ENCODE measurements at regions not wholly inside any gene's neighbourhood (a gene's known extent, or its start where the extent isn't known, plus 50 kb on each side); places are given as distances from the start of the nearest gene placed in this dataset.
A peak's percentile ranks its signal among the peaks of the same experiment; 100 is the strongest.
"Not testable (repeated sequence)": the region's sequence is repeated elsewhere in the genome, so short reads cannot be mapped to it uniquely, and the experiment has no call there.

DNA sequence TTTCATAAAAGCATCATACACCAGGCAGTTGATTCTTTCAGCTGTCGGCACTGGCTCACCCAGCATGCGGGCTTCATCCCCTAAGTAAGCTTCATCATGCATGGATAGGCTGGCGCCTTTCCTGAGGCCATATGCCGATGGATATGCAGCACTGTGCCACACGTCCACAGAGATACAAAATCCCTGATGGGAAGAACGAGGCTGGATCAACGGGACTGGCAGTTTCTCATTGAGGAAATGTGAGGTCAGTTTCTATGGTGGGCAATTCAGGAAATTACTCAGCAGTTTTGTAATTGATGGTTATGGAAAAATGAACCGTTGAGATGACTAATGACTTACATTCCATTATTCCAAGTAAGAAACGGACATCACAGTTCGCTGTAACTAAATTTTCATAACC lies 453.8 kb downstream of the TMEM121 start:
- DNase-seq (no peak), ATAC-seq (ENCODE audit: poor library complexity) (no peak)
- intact Hi-C loops (cut with DNase I), result no loop called here

DNA sequence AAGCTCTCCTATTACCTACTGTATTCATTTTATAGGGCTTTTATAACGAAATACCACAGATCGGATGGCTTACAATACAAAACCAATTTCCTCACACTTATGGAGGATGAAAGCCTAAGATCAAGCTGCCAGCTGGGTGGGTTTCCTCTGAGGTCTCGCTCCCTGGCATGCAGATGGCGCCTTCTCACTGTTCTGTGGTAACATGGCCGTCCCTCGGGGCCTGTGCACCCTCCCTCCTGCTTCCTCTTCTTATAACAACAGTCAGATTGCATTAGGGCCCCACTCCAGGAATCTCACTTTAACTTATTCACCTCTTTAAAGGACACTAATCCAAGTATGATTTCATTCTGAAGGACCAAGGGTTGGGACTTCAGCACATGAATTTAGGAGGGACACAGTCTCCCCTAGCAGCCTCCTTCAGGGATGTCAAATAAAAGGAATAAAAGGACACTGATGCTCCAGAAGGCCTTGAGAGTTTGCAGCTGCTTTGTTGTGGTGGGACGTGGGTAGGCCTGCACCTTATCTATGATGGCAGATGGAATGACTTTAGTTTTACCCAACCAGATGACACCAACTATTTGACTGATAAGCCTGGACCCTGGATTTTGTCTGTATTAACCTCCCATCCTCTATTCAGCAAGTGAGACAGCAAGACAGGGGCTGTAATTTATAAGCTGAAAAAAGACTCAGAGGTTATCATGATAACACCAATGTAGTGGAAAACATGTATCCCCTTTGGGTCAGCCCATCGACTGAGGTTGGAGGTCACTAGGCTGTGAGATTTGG lies 455.3 kb downstream of the TMEM121 start:
- ATAC-seq (ENCODE audit: poor library complexity); intact Hi-C loops (cut with DNase I); DNase-seq: not testable (repeated sequence)

DNA sequence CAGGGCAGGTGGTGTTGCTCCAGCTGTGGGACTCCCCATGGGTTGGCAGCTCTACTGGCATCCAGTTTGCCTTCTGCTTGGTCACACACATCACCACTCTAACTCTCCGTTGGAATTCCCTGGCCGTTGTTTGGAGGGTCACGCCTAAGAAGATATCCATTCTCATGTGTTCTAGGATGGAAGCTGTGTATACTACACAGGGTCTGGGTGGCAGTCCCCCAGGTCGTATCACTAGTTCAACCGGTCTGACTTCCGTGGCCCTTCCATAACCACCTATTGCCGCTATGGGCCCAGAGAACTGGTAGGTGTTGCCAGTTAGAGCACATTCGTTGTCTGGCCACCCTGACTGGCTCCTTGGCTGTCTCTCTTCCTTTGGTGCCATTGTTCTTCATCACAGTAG lies 456.3 kb downstream of the TMEM121 start:
- DNase-seq, result no peak
- intact Hi-C loops (cut with DNase I), result no loop called here
- ATAC-seq (ENCODE audit: poor library complexity), result no peak

DNA sequence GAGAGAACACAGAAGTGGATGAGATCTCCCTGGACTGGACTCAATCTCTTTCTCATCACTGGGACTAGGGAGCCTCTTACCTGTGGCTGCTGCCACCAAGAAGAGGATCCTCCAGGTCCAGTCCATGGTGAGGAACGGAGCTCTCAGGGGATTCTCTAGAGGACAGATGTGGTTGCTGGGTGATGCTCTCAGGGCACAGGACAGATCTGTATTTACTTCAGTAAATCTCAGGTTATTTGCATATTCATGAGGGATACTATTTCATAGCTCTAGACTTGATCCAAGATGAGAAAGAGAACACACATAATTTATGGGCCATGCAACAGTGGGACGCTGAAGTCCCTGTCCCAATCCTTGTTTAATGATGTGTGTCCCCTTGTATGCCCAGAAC lies 460.5 kb downstream of the TMEM121 start:
- intact Hi-C loops (cut with DNase I), result no loop called here
- ATAC-seq (ENCODE audit: poor library complexity), result no peak
- no peak for DNase-seq

DNA sequence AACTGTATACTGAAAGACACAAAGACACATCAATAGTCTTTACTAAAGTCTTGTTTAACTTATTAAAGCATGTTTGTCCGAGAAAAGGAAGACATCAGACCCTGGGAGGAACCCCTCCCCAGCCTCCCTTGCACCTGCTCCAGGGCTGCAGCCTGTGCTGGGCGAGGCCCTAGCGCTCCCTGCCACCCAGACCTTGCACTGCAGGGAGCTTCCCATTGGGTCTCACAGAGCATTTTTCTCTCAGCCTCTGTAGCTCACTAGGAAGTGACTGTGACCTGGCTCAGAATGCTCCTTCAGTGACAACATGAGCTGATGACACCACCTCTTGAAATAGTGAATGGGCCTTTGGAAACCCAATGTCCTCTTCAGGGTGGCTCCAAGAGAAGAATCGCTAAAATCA lies 461.2 kb downstream of the TMEM121 start:
- ATAC-seq (ENCODE audit: poor library complexity) (no peak), DNase-seq (no peak)
- intact Hi-C loops (cut with DNase I), result no loop called here

DNA sequence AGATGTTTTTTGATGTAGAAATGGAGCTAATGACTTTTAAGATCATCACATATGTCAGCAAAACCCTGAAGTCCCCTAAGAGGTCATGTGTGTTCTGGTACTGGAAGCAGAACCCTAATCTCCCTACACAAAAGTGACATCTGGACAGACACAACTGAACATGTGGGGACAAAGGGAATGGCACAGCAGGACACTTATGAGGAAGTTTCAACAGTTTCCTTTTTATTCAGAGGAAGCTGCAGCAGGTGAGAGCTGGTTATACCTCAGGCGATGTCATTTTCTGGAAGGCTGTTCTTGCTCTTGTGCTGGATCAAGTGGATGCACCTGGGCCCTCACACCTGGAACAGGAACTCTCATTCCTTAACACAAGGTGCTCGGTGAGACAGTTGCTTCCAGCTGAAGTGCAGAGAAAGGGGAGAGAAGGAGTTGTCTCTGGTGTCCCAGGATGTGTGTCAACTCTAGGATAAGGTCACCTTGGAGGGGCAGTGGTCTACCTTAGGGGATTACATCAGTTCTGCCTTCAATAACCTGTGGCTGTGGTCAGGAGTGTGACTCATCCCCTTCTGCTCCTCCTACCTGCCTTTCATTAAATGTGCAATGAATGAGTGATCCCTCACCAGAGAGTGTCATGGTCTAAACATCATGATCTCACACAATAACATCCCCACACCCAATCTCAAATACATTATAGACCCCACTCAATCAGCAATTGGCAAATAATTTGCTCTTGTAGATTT lies 463.4 kb downstream of the TMEM121 start:
- intact Hi-C loops (cut with DNase I), result no loop called here
- no peak for DNase-seq
- no peak for ATAC-seq (ENCODE audit: poor library complexity)

DNA sequence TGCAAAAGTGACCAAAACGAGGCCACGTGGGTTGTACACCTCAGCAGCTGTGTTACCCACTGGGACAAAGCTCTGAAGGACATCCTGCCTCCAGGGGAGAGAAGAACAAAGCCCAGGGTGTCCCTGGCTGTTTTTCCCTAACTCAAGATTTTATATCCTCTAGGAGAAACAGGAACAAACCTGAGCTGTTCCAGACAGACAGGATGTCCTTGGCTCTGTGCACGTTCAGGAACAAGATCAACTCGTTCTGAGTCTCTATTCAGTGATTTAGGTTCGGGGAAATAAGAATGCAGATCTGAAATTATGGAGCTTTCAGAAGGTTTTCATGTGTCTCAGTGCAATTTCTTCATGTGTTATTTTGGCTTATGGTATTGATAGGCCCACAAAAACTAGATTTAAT lies 465.3 kb downstream of the TMEM121 start:
- DNase-seq; intact Hi-C loops (cut with DNase I); ATAC-seq (ENCODE audit: poor library complexity): not testable (repeated sequence)

DNA sequence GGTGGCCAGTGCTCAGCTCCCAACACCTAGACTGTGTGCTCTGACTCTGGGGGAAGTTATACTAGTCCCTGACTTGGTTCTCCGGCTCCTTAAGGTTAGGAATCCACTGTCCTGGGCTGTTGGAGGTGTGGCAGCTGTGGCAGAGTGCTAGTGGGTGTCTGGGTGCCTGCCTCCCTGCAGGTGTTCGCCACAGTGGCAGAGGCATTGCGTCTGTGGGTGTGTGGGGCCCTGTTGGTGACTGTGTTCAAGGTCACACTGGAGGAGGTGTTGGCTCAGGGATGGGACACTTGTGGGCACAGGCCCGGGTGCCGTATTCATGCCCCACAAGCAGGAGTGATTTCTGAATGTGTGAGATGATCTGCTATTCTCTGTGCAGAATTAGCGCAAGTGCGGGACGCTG lies 467.4 kb downstream of the TMEM121 start:
- intact Hi-C loops (cut with DNase I), result no loop called here
- DNase-seq (no peak), ATAC-seq (ENCODE audit: poor library complexity) (no peak)

DNA sequence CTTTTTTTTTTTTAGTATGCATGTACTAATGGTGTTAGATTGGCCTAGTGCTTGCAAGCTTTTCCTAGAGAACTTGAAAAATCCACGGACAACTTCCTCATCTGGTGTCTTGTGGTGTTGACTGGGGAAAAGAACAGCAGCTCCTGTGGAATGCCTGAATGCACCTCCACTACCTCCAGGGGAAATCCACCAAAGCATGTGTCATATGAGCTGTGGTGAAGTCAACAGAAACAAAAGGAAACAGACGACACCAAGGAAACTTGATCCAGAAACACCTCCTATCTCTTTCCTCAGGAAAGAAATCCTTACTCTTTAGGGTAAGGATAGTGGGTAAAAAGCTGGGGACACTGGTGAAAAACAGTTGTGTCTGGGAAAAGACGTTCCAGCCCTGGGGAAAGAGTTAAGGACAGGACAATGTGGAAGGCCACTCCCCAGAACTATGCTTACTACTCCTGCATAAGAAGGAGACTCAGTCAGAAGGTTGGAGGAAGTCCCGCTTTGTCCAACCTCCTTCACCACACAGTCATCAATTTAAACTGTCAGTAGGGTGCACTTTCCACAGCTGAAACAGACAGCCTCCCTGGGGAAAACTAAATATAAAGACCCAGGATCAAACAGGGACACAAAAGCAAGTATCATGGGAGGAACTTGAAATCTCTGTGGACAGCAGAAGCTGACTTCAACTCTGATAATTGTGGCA lies 468.8 kb downstream of the TMEM121 start:
- ATAC-seq (ENCODE audit: poor library complexity); intact Hi-C loops (cut with DNase I); DNase-seq: not testable (repeated sequence)

DNA sequence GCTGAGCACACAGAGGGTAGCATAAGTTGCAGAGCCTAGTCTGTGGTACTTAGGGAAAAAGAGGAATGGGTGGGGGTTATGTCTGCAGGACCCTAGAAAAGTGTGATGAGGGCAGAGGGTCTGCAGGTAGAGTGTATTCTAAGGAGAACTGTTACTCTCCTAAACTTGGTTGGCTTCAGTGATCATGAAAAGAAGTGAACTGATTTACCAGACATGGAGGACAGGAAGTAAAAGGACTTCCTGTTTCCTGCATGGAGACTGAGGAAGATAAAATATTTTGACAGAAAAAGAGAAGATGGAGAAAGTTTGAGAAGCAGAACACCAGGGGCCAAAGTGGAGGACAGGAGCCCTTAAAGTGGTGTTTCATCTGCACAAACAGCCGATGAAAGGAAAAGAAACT lies 472.2 kb downstream of the TMEM121 start:
- not testable (repeated sequence) for DNase-seq

DNA sequence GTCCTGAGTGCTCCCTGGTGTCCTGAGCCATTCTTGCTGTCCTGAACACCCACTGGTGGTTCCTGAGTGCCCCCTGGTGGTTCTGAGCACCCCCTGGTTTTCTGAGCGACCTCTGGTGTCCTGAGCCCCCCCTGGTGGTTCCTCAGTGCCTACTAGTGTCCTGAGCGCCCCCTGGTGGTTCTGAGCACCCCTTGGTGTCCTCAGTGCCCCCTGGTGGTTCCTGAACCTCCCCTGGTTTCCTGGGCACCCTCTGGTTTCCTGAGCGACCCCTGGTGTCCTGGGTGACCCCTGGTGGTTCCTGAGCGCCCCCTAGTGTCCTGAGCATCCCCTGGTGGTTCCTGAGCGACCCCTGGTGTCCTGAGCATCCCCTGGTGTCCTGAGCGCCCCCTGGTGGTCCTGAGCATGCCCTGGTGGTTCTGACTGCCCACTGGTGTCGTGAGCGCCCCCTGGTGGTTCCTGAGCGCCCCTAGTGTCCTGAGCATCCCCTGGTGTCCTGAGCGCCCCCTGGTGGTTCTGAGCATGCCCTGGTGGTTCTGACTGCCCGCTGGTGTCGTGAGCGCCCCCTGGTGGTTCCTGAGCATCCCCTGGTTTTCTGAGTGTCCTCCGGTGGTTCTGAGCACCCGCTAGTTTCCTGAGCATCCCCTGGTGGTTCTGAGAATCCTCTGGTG lies 473.1 kb downstream of the TMEM121 start:
- intact Hi-C loops (cut with DNase I), result no loop called here
- peak; percentile 62 for DNase-seq
- peak; percentile 68 for ATAC-seq (ENCODE audit: poor library complexity)

More for the DNA sequence above, 472.2 kb downstream of the TMEM121 start:
- ATAC-seq (ENCODE audit: poor library complexity); intact Hi-C loops (cut with DNase I): not testable (repeated sequence)

DNA sequence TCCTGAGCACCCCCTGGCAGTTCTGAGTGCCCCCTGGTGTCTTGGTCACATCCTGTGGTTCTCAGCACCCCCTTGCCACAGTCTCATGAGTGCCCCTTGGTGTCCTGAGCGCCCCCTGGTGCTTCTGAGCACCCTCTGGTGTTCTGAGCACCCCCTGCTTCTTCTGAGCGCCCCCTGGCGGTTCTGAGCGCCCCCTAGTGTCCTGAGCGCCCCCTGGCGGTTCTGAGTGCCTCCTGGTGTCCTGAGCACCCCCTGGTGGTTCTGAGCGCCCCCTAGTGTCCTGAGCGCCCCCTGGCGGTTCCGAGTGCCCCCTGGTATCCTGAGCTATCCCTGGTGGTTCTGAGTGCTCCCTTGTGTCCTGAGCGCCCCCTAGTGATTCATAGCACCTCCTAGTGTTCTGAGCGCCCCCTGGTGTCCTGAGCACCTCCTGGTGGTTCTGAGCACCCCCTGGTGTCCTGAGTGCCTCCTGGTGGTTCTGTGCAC lies 473.7 kb downstream of the TMEM121 start:
- ATAC-seq (ENCODE audit: poor library complexity); intact Hi-C loops (cut with DNase I); DNase-seq: not testable (repeated sequence)

DNA sequence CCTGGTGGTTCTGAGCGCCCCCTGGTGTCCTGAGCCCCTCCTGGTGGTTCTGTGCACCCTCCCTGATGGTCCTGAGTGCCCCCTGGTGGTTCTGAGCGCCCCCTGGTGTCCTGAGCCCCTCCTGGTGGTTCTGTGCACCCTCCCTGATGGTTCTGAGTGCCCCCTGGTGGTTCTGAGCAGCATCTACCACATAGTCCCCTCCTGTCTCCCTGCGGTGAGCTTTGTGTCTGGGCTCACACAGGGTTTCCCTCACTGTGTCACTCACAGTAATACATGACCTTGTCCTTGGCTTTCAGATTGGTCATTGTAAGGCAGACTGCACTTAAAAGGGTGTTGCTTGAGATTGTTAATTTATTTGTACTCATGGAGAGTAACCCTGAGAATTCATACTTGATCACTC lies 474.9 kb downstream of the TMEM121 start:
- DNase-seq; intact Hi-C loops (cut with DNase I): not testable (repeated sequence)

DNA sequence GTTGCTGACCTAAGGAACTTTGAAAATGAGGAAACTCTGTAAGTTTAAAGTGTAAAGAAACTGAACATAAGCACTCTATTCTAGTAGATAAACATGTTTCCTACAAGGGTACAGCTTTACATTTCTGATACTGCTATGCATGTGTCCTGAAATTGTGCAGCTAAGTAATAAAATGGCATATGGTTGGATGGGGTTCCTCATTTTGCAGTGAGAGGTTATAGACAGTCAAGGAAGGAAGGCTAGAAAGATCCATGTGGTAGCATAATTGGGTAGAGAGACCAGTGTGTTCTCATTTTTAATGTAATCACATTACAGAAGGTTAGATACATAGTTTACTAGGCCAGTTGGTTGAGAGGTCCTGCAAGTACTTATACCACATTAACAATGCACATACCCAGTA lies 477.0 kb downstream of the TMEM121 start:
- intact Hi-C loops (cut with DNase I), result no loop called here
- ATAC-seq (ENCODE audit: poor library complexity) (no peak), DNase-seq (no peak)

More for the DNA sequence above, 474.9 kb downstream of the TMEM121 start:
- ATAC-seq (ENCODE audit: poor library complexity), result not testable (repeated sequence)

DNA sequence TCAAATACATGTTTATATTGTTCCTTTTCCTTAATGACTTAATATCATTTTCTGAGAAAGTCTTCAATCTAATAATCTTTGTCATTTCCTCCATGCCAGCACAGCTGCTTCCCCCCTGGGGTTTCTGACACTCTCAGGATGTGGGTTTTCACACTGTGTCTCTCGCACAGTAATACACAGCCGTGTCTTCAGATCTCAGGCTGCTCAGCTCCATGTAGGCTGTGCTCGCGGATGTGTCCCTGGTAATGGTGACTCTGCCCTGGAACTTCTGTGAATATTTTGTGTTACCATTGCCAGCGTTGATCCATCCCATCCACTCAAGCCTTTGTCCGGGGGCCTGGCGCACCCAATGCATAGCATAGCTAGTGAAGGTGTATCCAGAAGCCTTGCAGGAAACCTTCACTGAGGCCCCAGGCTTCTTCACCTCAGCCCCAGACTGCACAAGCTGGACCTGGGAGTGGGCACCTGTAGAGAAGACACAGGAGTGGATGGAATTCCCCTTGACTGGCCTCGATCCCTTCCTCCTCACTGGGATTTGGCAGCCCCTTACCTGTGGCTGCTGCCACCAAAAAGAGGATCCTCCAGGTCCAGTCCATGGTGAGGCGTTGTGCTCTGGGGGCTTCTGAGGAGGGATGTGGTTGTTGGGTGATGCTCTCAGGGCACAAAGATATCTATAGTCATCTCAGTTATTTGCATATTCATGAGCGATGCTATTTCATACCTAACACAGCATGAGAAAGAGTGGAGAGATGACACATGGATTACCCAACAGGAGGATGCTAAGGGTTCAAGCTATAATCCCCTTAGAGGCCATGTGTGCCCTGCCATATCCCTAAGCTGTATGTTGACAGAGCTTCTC lies 478.8 kb downstream of the TMEM121 start:
- ATAC-seq (ENCODE audit: poor library complexity); intact Hi-C loops (cut with DNase I); DNase-seq: not testable (repeated sequence)

DNA sequence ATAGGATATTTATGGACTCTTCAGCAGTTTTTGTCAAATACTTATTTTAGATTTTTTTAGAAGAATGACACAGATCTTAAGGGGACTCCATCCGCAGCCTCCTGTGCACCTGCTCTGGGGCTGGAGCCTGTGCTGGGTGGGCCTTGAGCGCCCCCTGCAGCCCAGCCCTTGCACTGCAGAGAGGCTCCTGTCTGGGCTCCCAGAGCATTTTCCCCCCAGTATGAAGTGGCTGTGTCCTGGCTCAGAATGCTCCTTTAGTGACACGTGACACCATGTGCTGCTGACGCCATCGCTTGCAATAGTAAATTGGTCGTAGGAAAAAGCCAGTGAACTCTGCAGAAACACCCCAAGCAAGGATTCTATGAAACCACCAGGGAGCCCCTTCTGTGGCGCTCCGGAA lies 479.7 kb downstream of the TMEM121 start:
- ATAC-seq (ENCODE audit: poor library complexity); DNase-seq; intact Hi-C loops (cut with DNase I): not testable (repeated sequence)

DNA sequence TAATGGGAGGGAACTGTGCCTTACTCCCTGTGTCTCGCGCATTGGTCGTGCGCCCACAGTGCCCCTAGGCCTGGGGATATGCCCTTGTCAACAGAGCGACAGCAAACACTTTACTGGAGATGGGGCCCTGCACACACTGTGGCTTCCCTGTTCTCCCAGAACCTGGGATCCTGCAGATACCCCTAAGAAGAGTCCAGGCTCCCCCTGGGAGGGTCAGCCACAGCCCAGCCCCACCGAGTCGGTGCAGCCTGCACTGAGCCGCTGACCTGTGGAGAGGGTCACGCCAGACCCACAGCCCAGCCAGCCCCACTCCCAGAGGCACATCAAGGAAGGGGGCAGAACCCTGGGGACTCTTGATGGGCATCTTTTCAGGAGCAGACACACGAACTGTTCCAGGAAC lies 480.3 kb downstream of the TMEM121 start:
- DNase-seq, result not testable (repeated sequence)

DNA sequence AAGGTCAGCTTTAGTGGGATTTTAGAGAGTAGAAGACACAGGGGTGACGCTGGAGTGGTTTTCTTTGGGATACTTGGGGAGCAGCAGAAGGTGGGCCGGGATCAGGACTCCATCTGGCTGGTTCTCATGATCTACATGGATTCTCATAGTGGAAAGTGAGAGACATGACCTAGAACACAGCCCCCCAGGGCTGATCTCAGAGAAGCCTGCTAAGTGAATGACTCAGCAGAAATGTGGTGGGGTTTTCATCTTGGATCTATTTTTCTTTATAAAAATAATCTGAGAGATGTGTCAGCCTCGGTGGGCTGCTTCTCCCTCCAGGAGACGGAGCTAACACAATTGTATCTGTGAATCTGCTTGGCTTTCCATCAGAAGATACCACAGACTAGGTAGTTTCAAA lies 484.4 kb downstream of the TMEM121 start:
- DNase-seq, result no peak
- ATAC-seq (ENCODE audit: poor library complexity), result no peak
- intact Hi-C loops (cut with DNase I), result no loop called here

More for the DNA sequence above, 480.3 kb downstream of the TMEM121 start:
- ATAC-seq (ENCODE audit: poor library complexity); intact Hi-C loops (cut with DNase I): not testable (repeated sequence)

Data from Right ventricle myocardium superior (tissue), 1 donor.